WERI-Rb-1 (cell line): ENCODE measurements at regions not wholly inside any gene's neighbourhood (a gene's known extent, or its start where the extent isn't known, plus 50 kb on each side); places are given as distances from the start of the nearest gene placed in this dataset.

Experiments used
- DNase-seq: peaks from one replicate; pipeline ENCODE4 v3.0.0-alpha.2; 2020
- H3K27ac ChIP-seq: fragments of 250-450 bp; sonication (Bioruptor Pico); 2 replicates; pipeline ENCODE4 v1.5.1; 2020; ENCODE audit warnings: mild to moderate bottlenecking, moderate library complexity
- H3K27me3 ChIP-seq: fragments of 250-450 bp; sonication (Bioruptor Pico); 2 replicates; pipeline ENCODE4 v1.5.1; 2021; ENCODE audit warnings: mild to moderate bottlenecking, low read depth, moderate library complexity; ENCODE audit not compliant: insufficient read depth, severe bottlenecking
- H3K36me3 ChIP-seq: fragments of 250-450 bp; sonication (Bioruptor Pico); 2 replicates; pipeline ENCODE4 v1.5.1; 2020; ENCODE audit warnings: mild to moderate bottlenecking, moderate library complexity
- H3K4me3 ChIP-seq: 2 replicates; pipeline ENCODE4 v1.5.1; 2011; ENCODE audit warnings: low read depth, mild to moderate bottlenecking, control low read depth, low read length
- H3K9me3 ChIP-seq: fragments of 250-450 bp; sonication (Bioruptor Pico); 2 replicates; pipeline ENCODE4 v1.5.1; 2021; ENCODE audit warnings: mild to moderate bottlenecking, moderate library complexity; ENCODE audit not compliant: severe bottlenecking
- TF ChIP-seq, protein P1 (sequence below): IDR thresholded peaks from 2 replicates; pipeline ENCODE4 v1.5.1; 2011; ENCODE audit warnings: low read depth, mild to moderate bottlenecking, control low read depth, inconsistent platforms, low read length

DNA sequence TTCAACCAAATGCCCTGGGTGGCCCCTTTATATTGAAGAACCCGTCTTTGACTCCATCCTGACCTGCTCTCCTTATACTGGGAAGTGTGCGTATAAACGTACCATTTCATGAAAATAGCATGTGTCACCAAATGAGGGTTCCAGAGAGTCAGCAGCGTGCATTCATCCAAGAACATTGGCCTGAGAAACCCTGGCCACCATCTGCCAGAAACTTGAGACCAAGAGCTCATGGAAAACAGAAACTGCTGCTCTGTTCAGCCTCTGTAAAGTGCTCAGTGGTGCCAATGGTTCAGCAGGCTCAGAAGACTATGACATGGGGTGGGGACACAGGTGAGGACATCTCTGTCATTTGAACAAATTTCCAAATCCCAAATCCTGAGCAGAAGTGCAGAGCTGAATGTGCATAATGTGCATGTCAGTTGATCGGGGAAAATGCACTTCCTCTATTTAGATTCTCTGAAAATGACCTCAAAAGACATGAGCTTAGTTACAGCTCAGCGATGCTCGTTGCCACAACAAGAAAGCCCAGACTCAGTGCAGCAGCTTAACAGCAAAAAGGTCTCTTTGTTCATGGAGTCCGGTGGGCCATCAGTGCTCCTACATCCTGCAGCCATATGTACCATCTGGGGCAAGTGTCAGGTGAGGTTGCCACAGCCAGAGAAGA, 176.1 kb downstream of the ATPSCKMT start:
- Histone ChIP-seq H3K27ac (peak overlapping the region; percentile 88), H3K9me3 (no peaks in the 10 kb centered on the region), H3K27me3 (no peaks in the 10 kb centered on the region), H3K36me3 (no peaks in the 10 kb centered on the region), H3K4me3 (peak overlapping the region; percentile 25)
- TF ChIP-seq, protein P1, sequence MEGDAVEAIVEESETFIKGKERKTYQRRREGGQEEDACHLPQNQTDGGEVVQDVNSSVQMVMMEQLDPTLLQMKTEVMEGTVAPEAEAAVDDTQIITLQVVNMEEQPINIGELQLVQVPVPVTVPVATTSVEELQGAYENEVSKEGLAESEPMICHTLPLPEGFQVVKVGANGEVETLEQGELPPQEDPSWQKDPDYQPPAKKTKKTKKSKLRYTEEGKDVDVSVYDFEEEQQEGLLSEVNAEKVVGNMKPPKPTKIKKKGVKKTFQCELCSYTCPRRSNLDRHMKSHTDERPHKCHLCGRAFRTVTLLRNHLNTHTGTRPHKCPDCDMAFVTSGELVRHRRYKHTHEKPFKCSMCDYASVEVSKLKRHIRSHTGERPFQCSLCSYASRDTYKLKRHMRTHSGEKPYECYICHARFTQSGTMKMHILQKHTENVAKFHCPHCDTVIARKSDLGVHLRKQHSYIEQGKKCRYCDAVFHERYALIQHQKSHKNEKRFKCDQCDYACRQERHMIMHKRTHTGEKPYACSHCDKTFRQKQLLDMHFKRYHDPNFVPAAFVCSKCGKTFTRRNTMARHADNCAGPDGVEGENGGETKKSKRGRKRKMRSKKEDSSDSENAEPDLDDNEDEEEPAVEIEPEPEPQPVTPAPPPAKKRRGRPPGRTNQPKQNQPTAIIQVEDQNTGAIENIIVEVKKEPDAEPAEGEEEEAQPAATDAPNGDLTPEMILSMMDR = no peak
- DNase-seq = peak; percentile 85

DNA sequence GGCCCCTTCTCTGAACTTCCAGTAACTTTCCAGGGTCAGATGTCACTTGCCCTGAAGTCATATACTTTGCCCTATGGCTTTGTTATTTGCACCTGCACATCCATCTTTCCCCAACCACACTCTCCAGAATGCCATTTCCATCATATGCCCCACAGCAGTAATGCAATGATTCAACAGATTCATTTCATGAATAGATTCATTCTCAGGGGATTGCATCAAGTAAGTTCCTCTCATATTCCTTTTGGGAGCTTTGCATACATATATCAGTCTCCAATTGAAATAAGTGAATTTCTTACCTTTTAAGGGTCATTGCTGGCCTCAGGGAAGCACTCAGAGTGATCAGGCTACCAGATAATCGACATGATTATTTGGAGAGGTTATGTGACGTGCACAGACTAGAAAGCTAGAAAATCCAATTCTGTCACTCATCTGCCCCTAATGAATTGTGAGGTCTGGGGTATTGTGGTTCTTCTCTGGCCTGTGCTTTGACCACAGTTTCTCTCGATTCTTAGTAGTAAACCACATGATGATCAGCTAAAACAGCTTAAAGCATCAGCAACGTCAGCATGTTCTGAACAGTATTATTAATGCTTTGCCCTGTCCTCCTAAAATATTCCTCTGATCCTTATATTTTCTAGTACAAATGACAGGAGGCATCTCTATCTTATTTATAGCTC, 179.9 kb downstream of the ATPSCKMT start:
- no peaks in the 10 kb centered on the region for H3K27me3 ChIP-seq
- DNase-seq = no peak
- TF ChIP-seq, protein P1 = no peak
- no peaks in the 10 kb centered on the region for H3K36me3 ChIP-seq
- H3K9me3 ChIP-seq = peaks cover 6% of the 10 kb centered on the region
- H3K4me3 ChIP-seq = no peak overlapping the region
- H3K27ac ChIP-seq = no peak overlapping the region

DNA sequence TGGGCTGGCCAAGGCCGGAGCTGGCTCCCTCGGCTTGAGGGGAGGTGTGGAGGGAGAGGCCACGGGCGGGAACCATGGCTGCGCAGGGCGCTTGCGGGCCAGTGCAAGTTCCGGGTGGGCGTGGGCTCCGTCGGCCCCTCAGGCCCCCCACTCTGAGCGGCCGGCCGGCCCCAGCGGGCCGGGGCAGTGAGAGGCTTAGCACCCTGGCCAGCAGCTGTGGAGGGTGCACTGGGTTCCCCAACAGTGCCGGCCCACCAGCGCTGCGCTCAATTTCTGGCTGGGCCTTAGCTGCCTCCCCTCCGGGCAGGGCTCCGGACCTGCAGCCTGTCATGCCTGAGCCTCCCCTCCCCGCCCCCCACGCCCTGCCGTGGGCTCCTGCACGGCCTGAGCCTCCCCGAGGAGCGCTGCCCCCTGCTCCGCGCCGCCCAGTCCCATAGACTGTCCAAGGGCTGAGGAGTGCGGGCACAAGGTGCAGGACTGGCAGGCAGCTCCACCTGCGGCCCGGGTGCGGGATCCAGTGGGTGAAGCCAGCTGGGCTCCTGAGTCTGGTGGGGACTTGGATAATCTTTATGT, 184.2 kb downstream of the ATPSCKMT start:
- DNase-seq = no peak
- no peaks in the 10 kb centered on the region for H3K36me3 ChIP-seq
- H3K9me3 ChIP-seq = peaks cover 6% of the 10 kb centered on the region
- TF ChIP-seq, protein P1 = no peak
- H3K27me3 ChIP-seq = no peaks in the 10 kb centered on the region
- H3K27ac ChIP-seq = no peak overlapping the region
- no peak overlapping the region for H3K4me3 ChIP-seq

DNA sequence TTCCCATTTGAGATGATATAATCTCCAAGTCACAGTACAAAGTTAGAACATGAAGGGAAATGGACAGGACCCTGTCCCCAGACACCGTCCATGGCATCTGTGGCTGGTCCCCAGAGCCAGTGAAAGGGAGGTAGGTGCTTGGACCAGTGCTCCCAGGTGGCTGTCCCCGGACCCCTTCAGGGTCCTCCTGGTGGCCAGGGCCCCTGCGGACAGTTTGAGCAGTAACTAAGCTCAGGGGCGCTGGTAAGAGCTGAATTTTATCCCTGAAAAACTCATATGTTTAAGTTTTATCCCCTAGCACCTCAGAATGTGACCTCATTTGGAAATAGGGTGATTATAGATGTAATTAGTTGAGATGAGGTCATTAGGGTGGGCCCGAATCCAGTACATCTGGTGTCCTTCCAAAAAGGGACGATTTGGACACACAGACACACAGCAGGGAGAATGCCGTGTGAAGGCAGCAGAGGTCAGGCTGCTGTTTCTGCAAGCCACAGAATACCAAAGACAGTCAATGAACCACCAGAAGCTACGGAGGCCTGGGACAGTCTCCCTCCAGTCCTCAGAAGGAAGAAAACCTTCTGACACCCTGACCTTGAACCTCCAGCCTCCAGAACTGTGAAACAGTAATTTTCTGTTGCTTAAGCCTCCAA, 185.0 kb downstream of the ATPSCKMT start:
- Histone ChIP-seq H3K4me3 (no peak overlapping the region), H3K9me3 (peaks cover 6% of the 10 kb centered on the region), H3K27ac (0 out of 2 replicates have a peak overlapping the region, but pooled peaks have one; percentile 14), H3K27me3 (no peaks in the 10 kb centered on the region), H3K36me3 (no peaks in the 10 kb centered on the region)
- DNase-seq = no peak
- TF ChIP-seq, protein P1 = no peak

DNA sequence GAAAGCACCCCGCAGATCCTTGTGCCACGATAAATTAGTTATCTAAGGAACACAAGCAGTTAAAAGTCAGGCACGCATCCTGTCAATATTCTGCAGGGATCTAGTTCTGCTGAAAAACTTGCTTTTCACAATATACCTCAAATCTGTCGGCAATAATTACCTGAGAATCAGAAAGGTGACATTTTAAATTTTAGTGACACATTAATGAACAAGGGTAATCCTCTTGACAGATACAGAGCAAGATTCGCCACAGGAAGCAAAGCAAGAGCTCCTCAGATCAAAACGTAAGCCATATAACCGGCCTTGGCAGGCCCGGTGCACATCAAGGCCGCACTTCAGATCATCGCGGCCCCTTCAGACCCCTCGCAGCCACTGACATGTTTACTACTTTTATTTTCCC, 185.7 kb downstream of the ATPSCKMT start:
- no peak for DNase-seq
- Histone ChIP-seq H3K4me3 (no peak overlapping the region), H3K9me3 (peaks cover 6% of the 10 kb centered on the region), H3K27ac (no peak overlapping the region), H3K36me3 (no peaks in the 10 kb centered on the region), H3K27me3 (no peaks in the 10 kb centered on the region)
- TF ChIP-seq, protein P1 = no peak
